GM21423 (cell line): ENCODE measurements at regions not wholly inside any gene's neighbourhood (a gene's known extent, or its start where the extent isn't known, plus 50 kb on each side); places are given as distances from the start of the nearest gene placed in this dataset.

Experiments
- ATAC-seq: cut with Tn5 transposase; IDR thresholded peaks from one replicate; pipeline ENCODE4 v1.9.1; 2021; ENCODE audit warnings: mild to moderate bottlenecking, moderate library complexity; ENCODE audit not compliant: unreplicated experiment

- no peak for ATAC-seq
Measured at GRCh38 chr6:77181749-77182148, 281.5 kb downstream of the HTR1B start.

GRCh38 chr6:77180326-77180725 is 283.0 kb downstream of the HTR1B start:
- ATAC-seq: no peak

GRCh38 chr6:77178821-77179220 is 284.5 kb downstream of the HTR1B start:
- no peak for ATAC-seq

- ATAC-seq: no peak
Measured at GRCh38 chr6:77177470-77177869, 285.8 kb downstream of the HTR1B start.

- no peak for ATAC-seq
Measured at GRCh38 chr6:77173472-77174074, 289.7 kb downstream of the HTR1B start.

- no peak for ATAC-seq
Measured at GRCh38 chr6:77172578-77172977, 290.7 kb downstream of the HTR1B start.

GRCh38 chr6:77159730-77160129 is 303.6 kb downstream of the HTR1B start:
- no peak for ATAC-seq

GRCh38 chr6:77151241-77151640 is 312.1 kb downstream of the HTR1B start:
- ATAC-seq: no peak

- no peak for ATAC-seq
Measured at GRCh38 chr6:77150736-77151135, 312.6 kb downstream of the HTR1B start.

- ATAC-seq: no peak
Measured at GRCh38 chr6:77145244-77145643, 318.0 kb downstream of the HTR1B start.

GRCh38 chr6:77143659-77144447 is 319.4 kb downstream of the HTR1B start:
- ATAC-seq: no peak

- no peak for ATAC-seq
Measured at GRCh38 chr6:77136086-77136485, 327.2 kb downstream of the HTR1B start.

GRCh38 chr6:77133031-77133430 is 330.3 kb downstream of the HTR1B start:
- no peak for ATAC-seq

GRCh38 chr6:77131426-77131825 is 331.9 kb downstream of the HTR1B start:
- no peak for ATAC-seq

GRCh38 chr6:77124604-77125003 is 338.7 kb downstream of the HTR1B start:
- ATAC-seq: no peak

GRCh38 chr6:77123527-77123926 is 339.8 kb downstream of the HTR1B start:
- ATAC-seq: no peak

- no peak for ATAC-seq
Measured at GRCh38 chr6:77106992-77107391, 356.3 kb downstream of the HTR1B start.

GRCh38 chr6:77105091-77105490 is 358.2 kb downstream of the HTR1B start:
- no peak for ATAC-seq

GRCh38 chr6:77097940-77098339 is 365.4 kb downstream of the HTR1B start:
- ATAC-seq: no peak

GRCh38 chr6:77095936-77096627 is 367.2 kb downstream of the HTR1B start:
- ATAC-seq: no peak

GRCh38 chr6:77094821-77095220 is 368.5 kb downstream of the HTR1B start:
- ATAC-seq: no peak

GRCh38 chr6:77092971-77093370 is 370.3 kb downstream of the HTR1B start:
- no peak for ATAC-seq
